GM18867 (cell line): ENCODE measurements at regions not wholly inside any gene's neighbourhood (a gene's known extent, or its start where the extent isn't known, plus 50 kb on each side); places are given as distances from the start of the nearest gene placed in this dataset.
"Not testable (repeated sequence)": the region's sequence is repeated elsewhere in the genome, so short reads cannot be mapped to it uniquely, and the experiment has no call there.

Source experiments
- ATAC-seq: cut with Tn5 transposase; IDR thresholded peaks from one replicate; pipeline ENCODE4 v1.9.1; 2021; ENCODE audit warnings: mild to moderate bottlenecking, moderate library complexity; ENCODE audit not compliant: unreplicated experiment

DNA sequence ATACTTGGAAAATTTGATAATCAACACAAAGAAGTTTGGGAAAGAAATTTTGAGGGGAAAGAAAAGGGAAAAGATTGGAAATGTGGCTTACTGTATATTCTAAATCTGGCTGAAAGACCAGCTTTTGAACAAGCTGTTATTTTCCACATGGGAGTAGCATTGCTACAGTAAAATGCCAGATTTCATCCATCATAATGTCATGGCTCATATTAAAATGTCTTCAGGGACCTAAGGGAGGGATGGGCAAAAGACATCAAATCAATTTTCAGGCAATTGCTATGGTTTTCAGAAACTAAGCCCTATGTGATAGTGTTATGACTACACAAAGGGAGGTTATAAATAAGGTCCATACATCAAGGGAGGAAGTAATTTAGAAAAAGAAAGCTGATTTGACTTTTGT, 1116.9 kb upstream of the CELF2 start:
- ATAC-seq: no peak

GRCh38 chr10:9901971-9902370, 1115.7 kb upstream of the CELF2 start:
- ATAC-seq: no peak

- ATAC-seq: no peak
Observed at GRCh38 chr10:9910446-9910845, 1107.2 kb upstream of the CELF2 start.

- ATAC-seq: no peak
Observed at GRCh38 chr10:9911488-9911887, 1106.2 kb upstream of the CELF2 start.

DNA sequence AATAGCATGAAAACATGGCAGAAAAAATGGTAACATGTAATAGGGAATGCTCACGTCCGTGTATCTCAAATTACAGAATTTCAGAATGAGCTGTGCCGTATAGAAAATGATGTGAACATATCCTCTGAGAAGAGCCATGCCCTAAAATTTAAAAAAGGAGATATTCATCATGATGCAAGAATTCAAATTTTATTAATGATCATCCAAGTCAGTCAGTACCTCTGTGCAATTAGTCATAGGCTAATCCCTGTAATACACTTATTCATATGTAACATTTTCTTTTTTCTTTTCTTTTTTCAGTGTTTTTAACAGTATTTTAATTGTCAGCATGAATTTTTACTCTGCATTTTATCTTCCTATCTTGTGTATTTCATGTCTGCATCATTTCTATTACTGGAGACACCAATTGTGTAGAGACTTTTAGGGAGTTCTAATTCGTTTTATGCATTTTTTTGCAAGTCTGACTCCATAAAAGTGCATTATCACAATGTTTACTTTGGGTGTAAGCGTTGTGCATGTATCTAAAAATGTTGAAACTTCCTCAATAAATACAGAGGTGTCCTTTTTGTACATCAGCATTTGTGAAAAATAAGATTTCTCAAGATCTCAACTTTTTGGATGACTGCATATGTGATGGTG, 1103.7 kb upstream of the CELF2 start:
- ATAC-seq: no peak

DNA sequence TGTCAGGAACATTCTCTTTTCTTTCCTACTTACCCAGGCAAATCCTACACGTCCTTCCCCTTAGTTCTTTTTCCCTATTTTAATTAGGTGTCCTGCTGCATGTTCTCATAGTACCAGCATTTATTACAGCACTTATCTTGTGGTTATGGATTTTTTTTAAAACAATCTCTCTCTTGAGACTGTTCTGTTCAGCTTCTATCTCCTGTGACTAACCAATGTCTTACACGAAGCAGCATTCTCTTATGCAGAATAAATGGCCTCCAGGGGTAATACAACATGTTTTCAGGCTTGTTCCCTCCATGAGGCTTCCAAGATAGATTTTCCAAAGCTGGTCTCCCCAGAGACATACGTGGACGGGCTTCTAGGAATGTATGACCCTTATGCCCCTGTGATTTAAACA, 1096.1 kb upstream of the CELF2 start:
- ATAC-seq: no peak

DNA sequence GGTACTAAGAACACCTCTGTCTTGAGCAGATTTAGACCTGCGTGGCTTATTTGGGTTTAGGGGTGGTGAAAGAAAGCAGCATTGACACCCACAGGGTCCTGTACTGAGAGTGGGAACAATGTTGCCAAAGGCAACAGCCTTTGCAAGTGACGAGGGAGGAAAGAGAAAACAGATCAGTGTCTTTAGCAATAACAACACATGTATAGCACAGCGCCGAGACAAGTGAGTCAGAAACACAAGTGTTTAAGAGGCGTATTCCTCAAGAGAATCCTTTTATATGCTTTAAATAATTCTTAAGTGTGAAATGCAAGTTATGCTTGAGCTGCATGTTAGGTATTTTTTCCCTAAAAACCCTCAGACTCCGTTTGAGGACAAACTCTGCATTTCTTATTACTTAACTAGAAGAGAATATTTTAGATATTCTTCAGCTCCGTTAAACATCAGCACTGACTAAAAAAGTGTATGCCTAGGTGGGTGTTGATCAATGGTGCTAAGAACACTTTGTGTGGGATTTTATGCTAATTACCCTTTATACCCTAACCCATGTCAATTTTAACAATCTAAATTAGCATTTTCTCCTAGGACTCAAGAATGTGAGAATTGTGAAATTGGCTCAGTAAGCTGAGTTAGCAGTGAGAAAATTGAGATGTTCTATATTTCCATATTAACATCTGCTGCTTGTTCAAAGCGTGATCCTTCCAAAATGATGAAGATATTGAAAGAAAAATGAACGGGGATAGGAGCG, 1095.4 kb upstream of the CELF2 start:
- ATAC-seq: no peak

DNA sequence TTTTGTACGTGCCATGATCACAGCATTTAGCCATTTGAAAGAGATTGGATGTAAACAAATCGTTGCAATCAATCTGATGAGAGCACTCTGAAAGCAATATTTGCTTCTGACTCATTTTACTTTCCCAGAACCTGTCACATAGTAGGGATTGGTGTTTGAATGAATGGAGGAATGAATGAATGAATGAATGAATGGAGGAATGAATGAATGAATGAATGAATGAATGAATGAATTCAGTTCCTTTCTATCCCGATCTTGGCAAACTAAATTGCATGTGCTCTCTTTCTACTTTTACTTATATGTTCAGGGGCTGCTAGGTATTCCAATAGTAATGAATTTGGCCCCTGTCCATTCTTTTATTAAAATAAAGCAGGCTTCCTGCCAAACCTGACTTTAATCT, 1091.7 kb upstream of the CELF2 start:
- no peak for ATAC-seq

- no peak for ATAC-seq
Observed at GRCh38 chr10:9926881-9927280, 1090.8 kb upstream of the CELF2 start.

DNA sequence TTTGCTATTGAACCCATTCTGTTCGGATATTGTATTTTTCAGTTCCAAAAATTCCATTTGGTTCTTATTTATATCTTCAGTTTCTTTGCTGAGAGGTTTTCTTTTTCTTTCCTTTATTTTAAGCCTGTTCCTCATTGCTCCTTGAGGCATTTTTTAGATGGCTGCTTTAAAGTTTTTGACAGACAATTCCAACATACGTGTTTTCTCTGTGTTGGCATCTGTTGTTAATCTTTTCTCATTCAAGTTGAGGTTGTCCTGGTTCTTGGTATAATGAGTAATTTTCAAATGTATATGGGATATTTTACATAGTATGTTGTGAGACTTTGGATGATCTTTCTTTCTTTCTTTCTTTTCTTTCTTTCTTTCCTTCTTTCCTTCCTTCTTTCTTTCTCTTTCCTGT, 1078.0 kb upstream of the CELF2 start:
- ATAC-seq: no peak

- ATAC-seq: no peak
Observed at GRCh38 chr10:9944690-9945089, 1073.0 kb upstream of the CELF2 start.

DNA sequence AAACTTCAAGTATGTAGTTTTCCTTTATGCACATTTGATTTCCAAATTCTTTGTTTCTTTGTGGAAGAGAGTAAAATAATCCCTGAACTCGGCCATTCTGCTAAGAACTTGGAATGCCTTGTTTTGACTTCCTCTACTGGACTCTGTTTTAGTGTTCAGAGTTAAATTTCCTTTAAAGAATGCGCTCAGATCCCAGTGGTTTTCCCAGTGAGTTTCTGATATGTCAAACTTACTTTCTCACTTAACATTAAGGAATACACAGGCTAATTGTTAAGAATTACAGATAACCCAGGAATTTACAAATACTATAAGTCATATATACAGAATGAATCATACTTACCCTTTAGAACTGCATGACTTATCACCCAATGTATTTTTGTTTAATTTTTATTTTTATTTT, 1067.6 kb upstream of the CELF2 start:
- no peak for ATAC-seq

- ATAC-seq: no peak
Observed at GRCh38 chr10:9951481-9952257, 1066.0 kb upstream of the CELF2 start.

DNA sequence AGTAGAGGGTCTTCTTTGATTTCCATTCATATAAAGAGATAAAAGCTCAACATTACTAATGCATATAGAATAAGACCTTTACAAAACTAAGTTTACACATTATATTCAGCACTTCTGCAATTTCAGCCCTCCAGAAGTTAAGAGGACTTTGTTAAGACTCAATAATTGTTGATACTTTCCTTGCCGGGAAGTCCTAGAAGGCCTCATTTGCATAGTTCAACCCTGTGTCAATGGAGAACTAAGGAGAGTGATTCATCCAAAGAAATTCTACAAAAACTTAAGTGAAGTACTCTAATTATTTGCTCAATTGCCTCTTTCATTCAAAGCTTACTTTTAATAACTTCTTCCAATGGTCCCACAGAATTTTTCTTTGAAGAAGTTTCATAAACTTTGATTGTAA, 1060.3 kb upstream of the CELF2 start:
- ATAC-seq: no peak

GRCh38 chr10:9957876-9958275, 1059.8 kb upstream of the CELF2 start:
- not testable (repeated sequence) for ATAC-seq

GRCh38 chr10:9965341-9965740, 1052.3 kb upstream of the CELF2 start:
- no peak for ATAC-seq

DNA sequence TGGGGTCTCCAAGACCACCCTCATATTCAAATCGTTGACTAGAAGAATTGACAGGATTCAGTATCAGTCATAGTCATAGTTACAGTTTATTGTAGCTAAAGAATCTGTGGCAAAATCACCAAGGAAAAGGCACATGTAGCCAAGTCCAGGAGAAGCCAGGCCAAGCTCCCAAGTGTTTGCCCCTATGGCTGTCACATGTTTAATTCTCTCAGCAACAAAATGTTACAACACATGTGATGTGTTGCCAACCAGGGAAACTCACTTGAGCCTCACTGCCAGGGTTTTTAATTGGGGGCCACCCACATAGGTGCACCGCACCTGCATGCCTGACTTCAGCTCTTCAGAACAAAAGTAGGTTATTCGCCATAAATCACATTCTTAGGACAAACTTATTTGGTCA, 1030.9 kb upstream of the CELF2 start:
- no peak for ATAC-seq

DNA sequence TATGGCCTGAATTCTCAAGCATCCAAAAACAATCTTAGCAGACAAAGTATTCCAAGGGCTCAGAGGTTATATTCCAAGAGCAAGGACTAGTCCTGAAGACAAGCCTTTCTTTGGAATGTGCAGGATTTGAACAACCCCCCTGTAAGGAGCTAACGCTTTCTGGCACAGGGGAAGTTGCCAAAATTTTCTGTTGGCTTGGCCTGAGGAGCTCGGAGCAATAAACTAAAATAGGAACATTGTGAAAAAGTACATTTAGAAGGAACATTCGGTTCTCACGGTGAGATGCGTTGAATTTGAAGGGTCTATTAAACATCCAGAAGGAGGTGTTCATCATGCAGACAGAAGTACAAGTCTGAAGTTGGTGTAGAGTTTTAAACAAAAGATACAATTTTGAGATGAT, 1030.5 kb upstream of the CELF2 start:
- no peak for ATAC-seq

- no peak for ATAC-seq
Observed at GRCh38 chr10:9992661-9993060, 1025.0 kb upstream of the CELF2 start.

DNA sequence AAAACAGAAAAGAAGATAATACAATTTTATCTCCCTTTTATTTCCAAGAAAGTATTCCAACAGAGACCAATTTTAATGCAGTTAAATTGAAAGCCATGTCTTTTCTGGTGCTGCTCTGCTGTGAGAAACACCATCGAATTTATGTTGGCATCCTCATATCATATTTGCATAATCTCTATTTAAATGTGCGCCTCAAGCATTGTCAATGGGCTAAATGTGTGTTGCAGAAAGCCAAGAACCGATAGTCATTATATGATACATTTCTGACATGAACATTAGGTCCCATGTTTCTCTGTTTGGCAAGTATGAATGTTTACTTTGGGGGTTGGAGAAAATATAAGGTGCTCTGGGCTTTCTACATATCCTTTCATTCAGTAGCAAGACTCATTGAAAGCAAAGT, 1023.5 kb upstream of the CELF2 start:
- no peak for ATAC-seq

GRCh38 chr10:9999627-10000026, 1018.0 kb upstream of the CELF2 start:
- no peak for ATAC-seq

- ATAC-seq: peak; percentile 77
Observed at GRCh38 chr10:10007957-10008356, 1009.7 kb upstream of the CELF2 start.
